HG02852 (cell line): ENCODE measurements at regions not wholly inside any gene's neighbourhood (a gene's known extent, or its start where the extent isn't known, plus 50 kb on each side); places are given as distances from the start of the nearest gene placed in this dataset.
"Not testable (repeated sequence)": the region's sequence is repeated elsewhere in the genome, so short reads cannot be mapped to it uniquely, and the experiment has no call there.

Experiments
- ATAC-seq: cut with Tn5 transposase; IDR thresholded peaks from one replicate; pipeline ENCODE4 v1.9.1; 2021; ENCODE audit warnings: mild to moderate bottlenecking, moderate library complexity; ENCODE audit not compliant: unreplicated experiment

DNA sequence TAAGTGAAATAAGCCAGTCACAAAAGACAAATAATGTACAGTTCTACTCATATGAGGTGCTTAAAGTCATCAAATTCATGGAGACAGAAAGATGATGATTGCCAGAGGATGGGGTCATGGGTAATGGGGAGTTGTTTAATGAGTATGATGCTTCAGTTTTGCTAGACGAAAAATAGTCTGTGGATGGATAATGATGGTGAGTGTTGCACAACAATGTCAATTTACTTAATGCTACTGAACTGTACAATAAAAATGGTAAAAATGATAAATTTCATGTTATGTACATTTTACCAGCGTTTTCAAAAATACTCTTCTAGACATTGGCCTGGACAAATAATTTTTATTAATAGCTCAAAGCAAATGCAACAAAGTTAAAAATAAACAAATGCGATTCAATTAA is 118.5 kb upstream of the KYNU start:
- no peak for ATAC-seq

DNA sequence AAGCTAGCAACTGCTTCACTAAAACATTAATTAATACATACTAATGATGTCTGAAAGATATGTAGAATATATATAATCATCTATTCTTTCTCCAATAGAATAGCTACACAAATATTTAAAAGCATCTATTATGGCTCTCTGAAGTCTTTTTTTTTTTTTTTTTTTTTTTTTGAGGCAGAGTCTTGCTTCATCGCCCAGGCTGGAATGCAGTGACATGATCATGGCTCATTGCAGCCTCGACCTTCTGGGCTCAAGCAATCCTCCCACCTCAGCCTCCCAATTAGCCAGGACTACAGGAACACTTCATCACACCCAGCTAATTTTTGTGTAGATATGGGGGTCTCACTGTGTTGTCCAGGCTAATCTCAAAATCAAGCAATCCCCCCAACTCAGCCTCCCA is 120.4 kb upstream of the KYNU start:
- ATAC-seq = no peak

DNA sequence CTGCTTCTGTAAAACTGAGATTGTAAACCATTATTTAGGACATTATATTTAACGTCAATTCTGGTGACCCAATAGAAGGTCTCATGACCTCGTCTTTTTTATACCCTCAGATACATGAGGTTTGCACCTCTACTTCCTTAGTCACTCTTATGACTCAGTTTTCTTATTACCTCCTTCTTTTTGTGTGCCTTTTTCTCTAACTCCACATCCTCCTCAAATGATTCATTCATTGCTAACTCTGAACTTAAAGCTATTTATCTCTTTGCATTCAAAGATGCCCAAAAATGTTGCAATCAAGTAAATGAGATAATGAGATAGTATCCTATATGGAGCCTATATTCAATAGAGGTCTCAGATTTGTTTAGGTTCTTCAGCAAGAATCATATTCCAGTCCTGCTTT is 121.0 kb upstream of the KYNU start:
- ATAC-seq = no peak

DNA sequence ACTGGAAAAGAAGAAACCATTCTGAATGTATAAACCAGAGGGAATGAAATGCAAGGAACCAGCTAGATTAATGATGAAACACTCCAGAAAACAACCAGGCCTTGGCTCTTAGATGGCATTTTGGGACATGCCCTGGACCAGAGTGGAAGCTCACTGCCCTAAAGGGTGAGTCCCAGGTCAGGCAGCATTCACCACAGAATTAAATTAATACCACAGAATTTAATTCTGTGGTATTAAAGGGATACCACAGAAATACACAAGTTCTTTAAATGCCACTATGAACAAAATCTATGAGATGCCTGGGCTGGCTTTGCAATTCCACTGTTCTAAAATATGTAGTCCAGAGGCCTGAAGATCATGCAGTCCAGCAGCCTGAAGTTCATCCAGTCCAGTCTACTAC is 122.3 kb upstream of the KYNU start:
- no peak for ATAC-seq

DNA sequence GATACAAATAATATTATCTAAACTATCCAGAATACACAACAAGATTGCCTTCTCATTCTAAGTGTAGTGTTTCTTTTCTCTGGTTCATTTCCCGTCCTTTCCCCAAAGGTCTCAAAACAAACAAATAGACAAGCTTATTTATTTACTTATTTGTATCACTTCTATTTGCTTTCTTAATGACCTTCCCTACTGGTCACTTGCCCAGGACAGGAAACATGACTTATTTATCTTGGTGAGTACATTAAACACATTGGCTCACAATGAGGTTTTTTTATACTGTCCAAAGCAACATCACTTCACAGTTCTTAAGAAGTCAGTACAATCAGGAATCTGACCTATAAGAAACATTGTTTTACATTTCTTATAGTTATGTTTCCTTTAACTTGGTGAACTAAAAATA is 123.3 kb upstream of the KYNU start:
- ATAC-seq = no peak

DNA sequence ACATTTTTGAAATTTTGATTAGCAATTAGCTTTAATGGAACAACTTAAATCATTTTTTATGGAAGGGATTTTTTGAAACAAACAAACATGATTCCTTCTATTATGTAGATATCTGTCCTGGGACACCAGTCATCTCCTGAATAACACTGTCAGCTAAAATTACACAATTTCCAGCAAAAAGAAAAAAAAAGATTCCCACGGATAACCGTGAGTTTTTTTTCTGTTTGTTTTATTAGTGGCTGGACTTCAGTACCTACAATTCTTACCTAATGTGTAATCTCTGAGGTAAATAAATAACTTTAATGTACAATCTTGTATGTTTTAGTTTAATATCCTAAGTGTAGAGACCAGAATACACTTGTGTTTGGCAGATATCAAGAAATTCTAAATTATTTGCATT is 126.6 kb upstream of the KYNU start:
- no peak for ATAC-seq

DNA sequence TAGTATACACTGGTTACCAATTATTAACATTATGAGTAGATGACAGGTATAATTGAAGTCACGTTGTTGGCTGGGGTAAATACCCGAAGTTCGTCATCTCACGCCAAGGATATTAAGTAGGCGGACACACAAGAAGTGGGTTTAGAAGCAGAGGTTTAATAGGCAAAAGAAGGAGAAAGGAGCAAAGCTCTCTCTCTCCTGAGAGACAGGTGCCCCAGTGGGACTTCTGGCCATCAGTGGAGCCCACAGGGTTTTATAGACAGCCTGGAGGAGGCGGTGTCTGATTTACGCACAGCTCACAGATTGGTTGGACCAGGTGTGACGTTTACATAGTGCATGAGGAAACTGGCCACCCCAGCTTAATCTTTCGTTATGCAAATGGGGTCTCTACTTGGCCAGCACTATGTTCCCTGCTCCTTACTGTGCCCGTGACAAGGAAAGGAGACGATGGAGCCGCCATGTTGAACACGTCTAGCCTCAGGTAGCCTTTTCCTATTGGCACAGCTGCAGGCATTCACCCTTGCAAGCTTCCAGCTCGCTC is 128.8 kb upstream of the KYNU start:
- no peak for ATAC-seq

DNA sequence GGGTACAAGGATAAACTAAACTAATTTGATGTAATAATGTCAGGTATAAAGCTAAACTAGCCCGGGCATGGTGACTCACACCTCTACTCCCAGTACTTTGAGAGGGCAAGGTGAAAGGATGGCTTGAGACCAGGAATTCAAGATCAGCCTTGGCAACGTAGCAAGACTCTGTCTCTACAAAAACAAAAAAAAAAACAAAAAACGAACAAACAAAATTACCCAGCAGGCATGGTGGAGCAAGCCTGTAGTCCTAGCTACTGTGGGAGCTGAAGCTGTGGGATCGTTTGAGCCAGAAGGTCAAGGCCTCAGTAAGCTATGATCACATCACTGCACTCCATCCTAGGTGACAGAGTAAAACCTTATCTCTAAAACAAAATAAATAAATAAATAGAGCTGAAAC is 131.8 kb upstream of the KYNU start:
- no peak for ATAC-seq

DNA sequence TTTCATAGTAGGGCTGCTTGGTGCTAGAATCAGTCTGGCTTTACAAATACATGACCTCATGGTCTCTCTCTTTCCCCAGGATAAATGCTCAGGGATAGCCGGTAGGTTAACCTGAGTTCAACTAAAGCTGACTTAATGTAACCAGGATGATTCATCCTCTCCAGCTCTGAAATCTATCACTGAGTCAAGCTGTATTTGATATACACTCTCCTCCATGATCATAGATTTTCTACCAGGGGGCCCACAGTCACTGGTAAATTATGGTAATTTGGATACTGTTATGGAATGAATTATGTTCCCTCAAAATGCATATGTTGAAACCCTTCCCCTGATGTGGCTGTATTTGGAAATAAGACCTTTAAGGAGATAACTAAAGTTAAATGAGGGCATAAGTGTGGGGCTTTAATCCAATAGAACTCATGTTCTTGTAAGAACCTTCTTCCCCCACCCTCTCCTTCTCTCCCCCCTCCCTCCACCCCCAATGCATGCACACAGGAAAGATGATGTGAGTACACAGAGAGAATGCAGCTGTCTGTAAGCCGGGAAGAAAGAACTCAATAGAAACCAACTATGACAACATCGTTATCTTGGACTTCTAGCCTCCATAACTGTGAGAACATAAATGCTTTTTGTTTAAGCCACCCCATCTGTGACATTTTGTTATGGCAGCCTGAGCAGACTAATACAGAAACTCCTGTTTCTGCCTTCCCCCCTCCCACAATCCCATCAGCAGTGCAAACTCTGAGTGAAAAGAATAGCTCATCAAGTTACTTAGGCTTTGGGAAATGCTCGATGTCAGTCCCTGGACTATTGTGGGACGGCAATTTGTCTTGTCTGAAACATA is 134.9 kb upstream of the KYNU start:
- ATAC-seq = peak; percentile 45

DNA sequence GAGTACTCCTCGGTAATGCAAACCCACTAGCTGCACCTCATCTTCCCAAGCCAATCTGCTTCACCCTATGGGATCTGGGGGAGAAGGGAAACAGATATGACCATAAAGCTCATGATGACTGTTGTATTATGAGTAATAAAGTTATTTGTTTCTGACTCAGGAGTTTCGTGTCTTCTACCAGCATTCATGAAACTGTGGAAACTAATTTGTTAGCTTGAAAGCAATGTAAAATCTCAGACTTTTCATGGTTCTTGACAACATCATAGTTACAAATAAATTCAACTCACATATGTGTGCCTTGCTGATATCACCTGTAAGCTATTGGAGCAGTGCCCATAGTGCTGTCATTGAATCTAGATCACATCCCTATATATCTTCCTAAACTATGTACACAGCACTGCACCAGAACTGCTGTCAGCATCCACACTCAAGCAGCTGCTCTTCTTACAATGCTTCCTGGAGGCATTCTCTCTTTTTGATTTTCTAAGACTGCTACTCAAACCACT is 135.6 kb upstream of the KYNU start:
- ATAC-seq = peak; percentile 79

DNA sequence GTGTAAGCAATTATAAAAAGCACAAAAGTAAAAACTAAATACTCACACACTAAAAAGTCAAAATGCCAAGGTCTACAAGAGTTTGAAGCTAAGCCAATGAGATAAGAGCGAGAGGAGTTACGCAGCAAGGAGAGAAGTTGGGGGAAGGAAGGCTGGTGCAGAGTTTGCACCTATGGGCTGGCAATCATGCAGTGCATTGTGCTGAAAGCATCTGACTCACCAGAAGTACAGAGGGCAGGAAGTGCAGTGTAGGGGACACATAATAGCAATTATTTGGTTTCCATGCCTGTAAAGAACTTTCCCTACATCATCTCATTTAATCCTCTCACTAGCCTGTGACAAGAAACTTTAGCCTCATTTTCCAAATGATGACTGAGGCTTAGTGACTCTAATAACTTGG is 142.7 kb upstream of the KYNU start:
- ATAC-seq = no peak

DNA sequence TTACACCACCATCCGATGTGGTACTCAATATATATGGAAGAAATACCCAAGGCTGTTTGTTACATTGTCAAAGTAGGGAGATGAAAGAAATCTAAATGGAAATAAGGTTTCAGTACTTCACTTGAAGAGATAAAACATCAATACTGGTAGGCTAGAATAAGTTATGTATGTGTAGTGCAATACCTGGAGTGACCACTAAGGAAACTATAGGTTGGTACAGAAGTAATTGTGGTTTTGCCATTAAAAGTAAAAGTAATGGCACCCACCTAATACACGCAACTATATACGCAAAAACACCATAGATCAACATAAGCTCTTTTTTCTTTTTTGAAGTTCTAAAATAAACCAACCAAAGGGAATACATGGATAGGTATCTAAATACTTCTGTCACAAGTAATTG is 143.2 kb upstream of the KYNU start:
- no peak for ATAC-seq

DNA sequence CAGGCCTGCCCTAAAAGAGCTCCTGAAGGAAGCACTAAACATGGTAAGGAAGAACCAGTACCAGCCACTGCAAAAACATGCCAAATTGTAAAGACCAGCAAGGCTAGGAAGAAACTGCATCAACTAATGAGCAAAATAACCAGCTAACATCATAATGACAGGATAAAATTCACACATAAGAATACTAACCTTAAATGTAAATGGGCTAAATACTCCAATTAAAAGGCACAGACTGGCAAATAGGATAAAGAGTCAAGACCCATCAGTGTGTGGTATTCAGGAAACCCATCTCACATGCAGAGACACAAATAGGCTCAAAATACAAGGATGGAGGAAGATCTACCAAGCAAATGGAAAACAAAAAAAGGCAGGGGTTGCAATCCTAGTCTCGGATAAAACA is 147.7 kb upstream of the KYNU start:
- not testable (repeated sequence) for ATAC-seq

DNA sequence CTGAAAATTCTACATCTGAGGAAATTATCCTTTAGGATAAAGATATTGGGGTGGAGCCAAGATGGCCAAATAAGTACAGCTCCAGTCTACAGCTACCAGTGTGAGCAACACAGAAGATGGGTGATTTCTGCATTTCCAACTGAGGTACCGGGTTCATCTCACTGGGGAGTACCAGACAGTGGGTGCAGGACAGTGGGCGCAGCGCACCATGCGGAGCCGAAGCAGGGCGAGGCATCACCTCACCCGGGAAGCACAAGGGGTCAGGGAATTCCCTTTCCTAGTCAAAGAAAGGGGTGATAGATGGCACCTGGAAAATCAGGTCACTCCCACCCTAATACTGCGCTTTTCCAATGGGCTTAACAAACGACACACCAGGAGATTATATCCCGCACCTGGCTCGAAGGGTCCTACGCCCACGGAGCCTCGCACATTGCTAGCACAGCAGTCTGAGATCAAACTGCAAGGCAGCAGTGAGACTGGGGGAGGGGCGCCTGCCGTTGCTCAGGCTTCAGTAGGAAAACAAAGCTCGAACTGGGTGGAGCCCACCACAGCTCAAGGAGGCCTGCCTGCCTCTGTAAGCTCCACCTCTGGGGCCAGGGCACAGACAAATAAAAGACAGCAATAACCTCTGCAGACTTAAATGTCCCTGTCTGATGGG is 149.5 kb upstream of the KYNU start:
- ATAC-seq = not testable (repeated sequence)

DNA sequence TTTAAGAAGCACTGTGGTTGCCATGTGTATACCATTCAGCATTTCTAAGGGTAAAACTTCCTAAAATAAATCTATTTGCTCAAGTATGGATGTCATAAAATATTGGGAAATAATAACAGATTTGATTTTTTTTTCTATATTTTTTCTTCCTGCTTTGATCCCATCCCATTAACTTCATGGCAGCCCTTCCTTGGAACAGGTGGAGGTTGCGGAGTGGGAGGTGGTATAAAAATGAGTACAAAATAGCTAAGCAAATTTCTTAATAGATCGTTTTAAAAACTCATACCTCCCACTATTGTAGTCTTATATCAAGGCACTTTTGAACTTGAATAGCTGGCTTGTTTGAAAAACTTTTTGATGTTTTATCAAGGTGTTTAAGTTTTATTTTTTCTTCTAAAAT is 152.1 kb upstream of the KYNU start:
- ATAC-seq = peak; percentile 24

DNA sequence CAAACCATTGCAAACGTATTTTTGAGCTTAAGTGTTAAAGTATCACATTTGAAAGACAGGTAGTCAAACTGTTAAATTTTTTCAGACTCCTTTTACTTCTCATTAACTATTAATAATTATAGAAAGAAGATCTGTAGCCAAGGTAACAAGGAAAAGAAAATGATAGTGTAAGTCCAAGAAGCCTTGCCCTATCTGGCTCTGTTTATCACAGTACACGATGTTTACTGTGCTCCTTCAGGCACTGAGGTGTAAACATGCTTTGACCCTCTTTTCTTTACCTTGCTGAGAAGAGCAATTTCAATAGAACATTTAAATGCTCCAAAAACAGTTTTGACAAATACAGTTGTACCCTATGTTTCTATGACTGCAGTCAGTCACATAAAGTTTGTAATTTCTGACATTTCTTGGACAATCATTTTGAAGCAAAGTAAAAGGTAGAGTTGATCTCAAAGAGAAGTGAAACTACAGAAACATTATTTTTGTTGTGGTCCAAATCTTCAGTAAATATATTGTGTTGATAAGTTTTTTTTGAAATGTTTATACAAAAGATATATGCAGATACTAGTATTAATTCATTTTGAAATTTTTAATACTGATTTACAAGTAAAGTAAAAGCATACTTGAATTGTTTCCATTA is 152.6 kb upstream of the KYNU start:
- ATAC-seq = peak; percentile 43

DNA sequence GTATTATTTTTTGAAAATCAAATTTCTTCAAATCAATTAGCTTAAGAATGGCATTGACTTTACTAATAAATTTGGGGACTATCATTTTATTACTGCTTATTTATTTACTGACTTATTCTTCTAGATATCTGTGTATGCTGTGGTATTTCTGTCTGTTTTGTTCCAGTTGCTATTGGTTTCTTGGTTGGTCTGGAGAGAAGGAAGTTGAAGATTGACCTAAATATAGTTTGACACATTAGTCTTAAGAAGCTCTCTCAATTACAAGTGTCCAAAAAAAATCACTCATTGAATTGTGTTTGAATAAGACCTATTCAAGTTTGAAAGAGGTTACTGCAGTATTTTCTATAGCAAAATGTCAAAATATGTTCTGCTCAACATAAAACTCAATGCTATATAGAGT is 153.3 kb upstream of the KYNU start:
- ATAC-seq = no peak

DNA sequence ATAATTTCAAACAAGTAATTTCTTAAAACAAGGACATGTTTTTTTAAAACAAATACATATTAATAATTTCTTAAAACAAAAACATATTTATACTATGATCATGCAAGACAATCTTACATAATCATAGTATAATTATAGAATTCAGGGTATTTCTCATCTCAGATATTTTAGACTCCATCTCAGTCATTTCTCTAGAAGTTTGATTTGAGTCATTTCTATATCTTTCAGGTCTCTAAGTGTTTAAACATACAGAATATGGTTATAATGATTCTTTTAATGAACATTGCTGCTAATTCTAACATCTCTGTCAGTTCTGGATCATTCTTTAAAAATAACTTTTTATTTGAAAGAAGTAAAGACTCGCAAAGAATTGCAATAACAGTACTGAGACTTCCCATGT is 154.2 kb upstream of the KYNU start:
- peak; percentile 48 for ATAC-seq

DNA sequence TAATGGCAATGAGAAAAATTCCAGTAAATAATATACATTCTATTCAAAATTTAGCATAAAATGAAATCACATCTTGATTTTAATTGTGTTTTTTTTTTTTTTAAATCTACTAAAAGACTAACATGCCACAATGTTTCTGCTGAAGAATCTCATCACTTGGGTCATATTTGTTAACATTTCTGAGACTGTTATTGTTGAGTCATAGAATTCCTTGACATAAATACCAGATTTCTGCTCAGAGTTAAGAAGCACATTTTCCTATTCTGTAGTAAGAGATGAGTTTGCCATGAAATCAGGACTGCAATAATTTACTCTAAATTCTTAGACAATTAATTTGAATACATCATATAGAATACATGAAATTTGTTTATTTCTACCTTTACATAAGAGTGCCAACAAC is 154.9 kb upstream of the KYNU start:
- ATAC-seq = no peak

DNA sequence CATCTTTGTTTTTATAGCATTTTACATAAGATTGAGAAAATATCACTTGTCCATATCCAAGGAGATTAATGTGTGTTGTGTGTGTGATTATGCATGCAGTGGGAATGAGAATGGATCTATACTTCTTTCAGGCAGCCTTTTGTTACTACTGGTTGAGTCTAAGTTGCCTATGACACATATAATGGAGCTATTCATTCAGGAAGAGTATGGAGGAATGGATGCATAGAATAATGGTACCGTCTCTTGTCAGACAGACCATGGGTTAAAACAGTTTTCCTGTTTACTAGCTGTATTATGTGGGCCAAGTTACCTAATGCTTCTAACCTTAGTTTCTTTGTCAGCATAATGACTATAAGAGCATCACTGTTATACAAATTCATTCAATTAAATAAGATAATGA is 155.4 kb upstream of the KYNU start:
- ATAC-seq = no peak

DNA sequence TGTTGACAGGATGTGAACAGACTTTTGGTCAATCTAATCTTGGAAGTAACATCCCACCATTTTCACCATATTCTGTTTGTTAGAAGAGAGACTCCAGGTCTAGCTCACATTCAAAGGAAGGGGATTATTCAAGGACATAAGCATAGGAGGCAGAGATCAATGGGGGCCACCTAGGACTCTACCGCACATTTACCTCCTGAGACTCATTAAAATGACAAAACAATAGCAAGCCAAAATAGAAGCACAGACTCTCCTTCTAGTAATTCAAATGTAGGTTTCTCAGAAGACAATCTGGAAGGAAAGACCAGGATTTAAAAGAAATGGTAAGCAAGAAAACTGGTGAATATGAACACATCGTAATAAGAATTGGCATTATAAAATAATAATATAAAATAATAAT is 156.4 kb upstream of the KYNU start:
- no peak for ATAC-seq
